ENCODE measurements at regions not wholly inside any gene's neighbourhood (a gene's known extent, or its start where the extent isn't known, plus 50 kb on each side); places are given as distances from the start of the nearest gene placed in this dataset.

DNA sequence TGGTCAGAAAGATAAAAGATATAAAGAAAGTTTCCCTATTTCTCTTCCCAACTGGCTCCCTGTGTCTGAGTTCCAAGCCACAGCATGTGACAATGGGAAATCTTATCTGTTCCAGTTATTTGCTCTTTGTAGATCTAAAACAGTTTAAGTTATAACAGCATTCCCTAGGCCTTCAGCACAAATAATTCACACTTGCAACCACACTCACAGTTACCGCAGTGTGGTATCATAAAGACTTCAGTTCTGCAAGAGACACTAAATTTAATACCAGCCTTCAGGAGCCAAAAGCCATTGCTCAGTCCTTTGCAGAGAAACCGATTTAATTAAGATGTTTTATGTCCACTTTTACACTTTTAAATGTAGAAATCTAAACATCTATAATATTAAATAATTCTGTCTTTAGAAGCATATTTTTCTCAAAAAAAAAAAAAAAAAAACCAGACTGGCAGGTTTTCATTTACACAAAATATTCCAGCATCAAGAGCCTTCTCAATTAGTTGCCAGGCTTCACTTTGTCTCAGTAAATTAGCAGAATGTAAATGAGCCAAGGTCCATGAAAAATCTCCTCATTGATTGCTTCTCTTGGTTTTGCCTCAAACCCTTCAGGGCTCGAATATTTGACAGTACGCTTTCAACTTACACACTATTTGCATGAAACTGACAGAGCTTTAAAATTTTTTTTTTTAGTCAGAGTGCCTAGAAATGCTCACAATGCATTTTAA, 300.0 kb upstream of the DDI1 start:
- Histone ChIP-seq H3K27me3 (replicated peaks in 1 of 2; ENCODE audit: control insufficient read depth in 2 of 2, insufficient read depth in 2 of 2, low read length in 1 of 2) (no peaks in the 10 kb centered on the region; a peak in 1 of 4 replicates), H3K4me3 (no peak overlapping the region), H3K4me2 (ENCODE audit: control insufficient read depth, insufficient read depth) (no peak overlapping the region), H3K9ac (ENCODE audit: control insufficient read depth, insufficient read depth, low read length) (no peak overlapping the region), H3K36me3 (ENCODE audit: control insufficient read depth in 2 of 2, insufficient read depth in 2 of 2, low read length in 1 of 2) (no peaks in the 10 kb centered on the region), H4K20me1 (ENCODE audit: control insufficient read depth, insufficient read depth) (no peaks in the 10 kb centered on the region), H3K4me1 (ENCODE audit: control insufficient read depth, insufficient read depth, low read length) (no peaks in the 10 kb centered on the region), H3K27ac (ENCODE audit: control insufficient read depth, insufficient read depth) (no peak overlapping the region), H3K9me3 (replicated peaks; ENCODE audit: control insufficient read depth, insufficient read depth, low read length) (no peaks in the 10 kb centered on the region), H3K79me2 (ENCODE audit: control insufficient read depth, insufficient read depth, low read length) (no peaks in the 10 kb centered on the region), H2AFZ (ENCODE audit: control insufficient read depth, low read depth, low read length) (no peak overlapping the region)
- CTCF ChIA-PET, result no interaction called here
- no peak for TF ChIP-seq JUNB (IDR thresholded peaks at IDR 0.05)
- no peak for TF ChIP-seq BCL11A (IDR thresholded peaks at IDR 0.05; ENCODE audit: low read depth, low read length)
- TF ChIP-seq DPF2 (IDR thresholded peaks at IDR 0.05), result no peak
- TF ChIP-seq, protein P1, sequence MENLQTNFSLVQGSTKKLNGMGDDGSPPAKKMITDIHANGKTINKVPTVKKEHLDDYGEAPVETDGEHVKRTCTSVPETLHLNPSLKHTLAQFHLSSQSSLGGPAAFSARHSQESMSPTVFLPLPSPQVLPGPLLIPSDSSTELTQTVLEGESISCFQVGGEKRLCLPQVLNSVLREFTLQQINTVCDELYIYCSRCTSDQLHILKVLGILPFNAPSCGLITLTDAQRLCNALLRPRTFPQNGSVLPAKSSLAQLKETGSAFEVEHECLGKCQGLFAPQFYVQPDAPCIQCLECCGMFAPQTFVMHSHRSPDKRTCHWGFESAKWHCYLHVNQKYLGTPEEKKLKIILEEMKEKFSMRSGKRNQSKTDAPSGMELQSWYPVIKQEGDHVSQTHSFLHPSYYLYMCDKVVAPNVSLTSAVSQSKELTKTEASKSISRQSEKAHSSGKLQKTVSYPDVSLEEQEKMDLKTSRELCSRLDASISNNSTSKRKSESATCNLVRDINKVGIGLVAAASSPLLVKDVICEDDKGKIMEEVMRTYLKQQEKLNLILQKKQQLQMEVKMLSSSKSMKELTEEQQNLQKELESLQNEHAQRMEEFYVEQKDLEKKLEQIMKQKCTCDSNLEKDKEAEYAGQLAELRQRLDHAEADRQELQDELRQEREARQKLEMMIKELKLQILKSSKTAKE (IDR thresholded peaks at IDR 0.05; ENCODE audit: low read depth, poor library complexity, severe bottlenecking), result no peak
- TF ChIP-seq SREBF1 (IDR thresholded peaks at IDR 0.05; ENCODE audit: low read length), result no peak
- no peak for TF ChIP-seq SMAD5 (IDR thresholded peaks at IDR 0.05; ENCODE audit: low read depth)
- TF ChIP-seq PML (IDR thresholded peaks at IDR 0.05; ENCODE audit: low read length), result no peak
- TF ChIP-seq MTA2 (IDR thresholded peaks at IDR 0.05; ENCODE audit: low read depth), result no peak
- TF ChIP-seq SUPT20H (IDR thresholded peaks at IDR 0.05; ENCODE audit: borderline replicate concordance, control insufficient read depth, low read depth, low read length), result no peak
- TF ChIP-seq, protein P2, sequence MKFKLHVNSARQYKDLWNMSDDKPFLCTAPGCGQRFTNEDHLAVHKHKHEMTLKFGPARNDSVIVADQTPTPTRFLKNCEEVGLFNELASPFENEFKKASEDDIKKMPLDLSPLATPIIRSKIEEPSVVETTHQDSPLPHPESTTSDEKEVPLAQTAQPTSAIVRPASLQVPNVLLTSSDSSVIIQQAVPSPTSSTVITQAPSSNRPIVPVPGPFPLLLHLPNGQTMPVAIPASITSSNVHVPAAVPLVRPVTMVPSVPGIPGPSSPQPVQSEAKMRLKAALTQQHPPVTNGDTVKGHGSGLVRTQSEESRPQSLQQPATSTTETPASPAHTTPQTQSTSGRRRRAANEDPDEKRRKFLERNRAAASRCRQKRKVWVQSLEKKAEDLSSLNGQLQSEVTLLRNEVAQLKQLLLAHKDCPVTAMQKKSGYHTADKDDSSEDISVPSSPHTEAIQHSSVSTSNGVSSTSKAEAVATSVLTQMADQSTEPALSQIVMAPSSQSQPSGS (IDR thresholded peaks at IDR 0.05; ENCODE audit: low read length), result no peak
- TF ChIP-seq CREB1 (IDR thresholded peaks at IDR 0.05; ENCODE audit: low read depth), result no peak
- SMC1A ChIA-PET (ENCODE audit: uncharacterized antibody, unreplicated experiment), result no interaction called here
- in situ Hi-C loops (cut with MboI) (no loop called here), intact Hi-C loops (cut with micrococcal nuclease; ENCODE audit: unreplicated experiment) (no loop called here)
- ATAC-seq (no peak), FAIRE-seq (no peak), DNase-seq (ENCODE audit: low read depth, low spot score) (no peak)
- no TSS peak for BruUV-seq (replicated peaks)
- POLR2A ChIA-PET, result no interaction called here
- RAD21 ChIA-PET (ENCODE audit: unreplicated experiment), result no interaction called here
- WGBS (ENCODE audit: insufficient coverage, insufficient replicate concordance, low lambda C conversion rate, missing lambda C conversion rate), result 32% methylated on average over 4 of the region's 4 CpGs

Measured in GM12878 (cell line).